A549 (cell line): ENCODE measurements at regions not wholly inside any gene's neighbourhood (a gene's known extent, or its start where the extent isn't known, plus 50 kb on each side); places are given as distances from the start of the nearest gene placed in this dataset.

Source experiments
- ATAC-seq, 2 experiments: fragments of 200-7000 bp in 1 of 2; fragments of >200 bp in 1 of 2; cut with Nextera tagmentation in 1 of 2; cut with Tn5 transposase in 1 of 2; 3 replicates each; pipeline versions ENCODE4 v1.8.0 to v1.9.1; 2018 to 2020; ENCODE audit warnings: mild to moderate bottlenecking in 1 of 2, moderate library complexity in 1 of 2
- CTCF ChIA-PET: fragments of 300-600 bp; sonication (Branson Sonifier 250); formaldehyde crosslinking; extraction: SDS; loops from one replicate; lab custom pipeline; 2021; ENCODE audit warnings: antibody characterized with exemption, inconsistent platforms; lab: Yijun Ruan, JAX
- POLR2A ChIA-PET: fragments of 350-600 bp; formaldehyde crosslinking; extraction: SDS; loops from one replicate; lab custom pipeline; 2021; ENCODE audit warnings: antibody characterized with exemption, inconsistent platforms; lab: Yijun Ruan, JAX
- DNase-seq, 2 experiments: peaks; one replicate each; pipeline versions ENCODE4 v3.0.0 to v3.0.0-alpha.2; 2011 to 2016; ENCODE audit warnings: low read depth in 1 of 2, low spot score in 1 of 2
- FAIRE-seq: peaks from 2 replicates; lab custom pipeline; 2011; peaks lifted over from hg19 to GRCh38; lab: Jason Lieb, UNC
- H3K27ac ChIP-seq, 2 experiments: fragments of >200 bp; sonication (Bioruptor Twin); formaldehyde crosslinking; 3 replicates each; pipeline ENCODE4 v1.5.1; 2016 to 2017
- H3K4me1 ChIP-seq: fragments of >200 bp; sonication (Bioruptor Twin); formaldehyde crosslinking; 3 replicates; pipeline ENCODE4 v1.6.1; 2016
- H3K4me2 ChIP-seq: fragments of >200 bp; sonication (Bioruptor Twin); formaldehyde crosslinking; 3 replicates; pipeline ENCODE4 v1.6.1; 2016
- H3K4me3 ChIP-seq: fragments of >200 bp; sonication (Bioruptor Twin); formaldehyde crosslinking; 3 replicates; pipeline ENCODE4 v1.5.1; 2016
- H3K9me3 ChIP-seq: fragments of >200 bp; sonication (Bioruptor Twin); formaldehyde crosslinking; 3 replicates; pipeline ENCODE4 v1.6.1; 2016
- ATOH8 ChIP-seq: fragments of 250-450 bp; sonication (Bioruptor Pico); IDR thresholded peaks from 2 replicates; pipeline ENCODE4 v1.5.0; 2020; ENCODE audit warnings: low read depth, mild to moderate bottlenecking, moderate library complexity
- BCL3 ChIP-seq: fragments of >200 bp; sonication (Bioruptor Twin); formaldehyde crosslinking; IDR thresholded peaks from 3 replicates; pipeline ENCODE4 v1.6.1; 2016
- BHLHE40 ChIP-seq: IDR thresholded peaks from 2 replicates; pipeline ENCODE4 v1.6.1; 2012; ENCODE audit warnings: low read depth, low read length, inconsistent platforms
- CBX8 ChIP-seq: fragments of 200-600 bp; sonication (generic); IDR thresholded peaks from 2 replicates; pipeline ENCODE4 v1.6.1; 2016
- CHD2 ChIP-seq: fragments of 150-350 bp; IDR thresholded peaks from 2 replicates; pipeline ENCODE4 v1.6.1; 2014; ENCODE audit warnings: low read length; ENCODE audit not compliant: partially characterized antibody
- CHD4 ChIP-seq: fragments of 200-600 bp; sonication (generic); IDR thresholded peaks from 2 replicates; pipeline ENCODE4 v1.6.1; 2016; ENCODE audit warnings: antibody characterized with exemption, mild to moderate bottlenecking, borderline replicate concordance
- E2F6 ChIP-seq: IDR thresholded peaks from 2 replicates; pipeline ENCODE4 v1.6.1; 2012; ENCODE audit warnings: low read depth, borderline replicate concordance
- EP300 ChIP-seq, 2 experiments: fragments of >200 bp; sonication (Bioruptor Twin); formaldehyde crosslinking; IDR thresholded peaks; 2 replicates in 1 of 2; 3 replicates in 1 of 2; pipeline ENCODE4 v1.6.1; 2016 to 2017
- FOSB ChIP-seq: fragments of 250-450 bp; sonication (Bioruptor Pico); IDR thresholded peaks from 2 replicates; pipeline ENCODE4 v1.5.0; 2020; ENCODE audit warnings: mild to moderate bottlenecking, moderate library complexity
- FOSL2 ChIP-seq, 2 experiments: fragments of 450-650 bp in 1 of 2; fragments of >200 bp in 1 of 2; sonication (Bioruptor Twin) in 1 of 2; formaldehyde crosslinking; IDR thresholded peaks; 2 replicates each; pipeline versions ENCODE4 v1.5.0 to v1.6.1; 2016 to 2020; ENCODE audit warnings: mild to moderate bottlenecking in 1 of 2, moderate library complexity in 1 of 2
- GATA3 ChIP-seq: IDR thresholded peaks from 2 replicates; pipeline ENCODE4 v1.6.1; 2012; ENCODE audit warnings: borderline replicate concordance
- HES2 ChIP-seq: fragments of >200 bp; sonication (Bioruptor Twin); formaldehyde crosslinking; IDR thresholded peaks from 2 replicates; pipeline ENCODE4 v1.6.1; 2016
- HOXB13 ChIP-seq: fragments of 250-450 bp; sonication (Bioruptor Pico); IDR thresholded peaks from 2 replicates; pipeline ENCODE4 v1.5.0; 2020; ENCODE audit warnings: low read depth, mild to moderate bottlenecking, moderate library complexity
- JUNB ChIP-seq: fragments of >200 bp; sonication (Bioruptor Twin); formaldehyde crosslinking; IDR thresholded peaks from 2 replicates; pipeline ENCODE4 v1.6.1; 2016
- KDM5A ChIP-seq: fragments of 200-600 bp; sonication (generic); IDR thresholded peaks from 2 replicates; pipeline ENCODE4 v1.6.1; 2016; ENCODE audit warnings: antibody characterized with exemption, mild to moderate bottlenecking
- MAFK ChIP-seq: fragments of 450-650 bp; IDR thresholded peaks from 2 replicates; pipeline ENCODE4 v1.6.1; 2014; ENCODE audit not compliant: partially characterized antibody
- MAZ ChIP-seq: fragments of 150-350 bp; IDR thresholded peaks from 2 replicates; pipeline ENCODE4 v1.6.1; 2014; ENCODE audit warnings: antibody characterized with exemption, low read depth, low read length, borderline replicate concordance
- NFE2L2 ChIP-seq: fragments of 150-350 bp; conservative IDR thresholded peaks from 2 replicates; pipeline ENCODE4 v1.6.1; 2014; ENCODE audit warnings: low read length
- PHF8 ChIP-seq: fragments of 200-600 bp; sonication (generic); IDR thresholded peaks from 2 replicates; pipeline ENCODE4 v1.6.1; 2016; ENCODE audit warnings: low read depth, mild to moderate bottlenecking, antibody characterized with exemption, moderate library complexity, borderline replicate concordance
- POLR2AphosphoS2 ChIP-seq: conservative IDR thresholded peaks from 2 replicates; pipeline ENCODE4 v1.6.1; 2012; ENCODE audit warnings: low read length, improper control_type of control experiment, inconsistent platforms
- RCOR1 ChIP-seq: fragments of 150-350 bp; IDR thresholded peaks from 2 replicates; pipeline ENCODE4 v1.6.1; 2014; ENCODE audit warnings: antibody characterized with exemption, low read length, low read depth
- SREBF2 ChIP-seq: fragments of 450-650 bp; IDR thresholded peaks from 2 replicates; pipeline ENCODE4 v1.6.1; 2014; ENCODE audit warnings: mild to moderate bottlenecking, moderate library complexity
- USF2 ChIP-seq: fragments of 450-650 bp; IDR thresholded peaks from 2 replicates; pipeline ENCODE4 v1.6.1; 2014; ENCODE audit warnings: antibody characterized with exemption
- ZC3H11A ChIP-seq: fragments of 450-650 bp; IDR thresholded peaks from 2 replicates; pipeline ENCODE4 v1.6.1; 2014; ENCODE audit warnings: antibody characterized with exemption, mild to moderate bottlenecking
- ZFP36 ChIP-seq: fragments of 450-650 bp; IDR thresholded peaks from 2 replicates; pipeline ENCODE4 v1.6.1; 2014; ENCODE audit warnings: borderline replicate concordance; ENCODE audit not compliant: partially characterized antibody
- ZSCAN20 ChIP-seq: fragments of 250-450 bp; sonication (Bioruptor Pico); IDR thresholded peaks from 2 replicates; pipeline ENCODE4 v1.8.0; 2022; ENCODE audit warnings: mild to moderate bottlenecking, moderate library complexity
- WGBS: methylation state at CpG from one replicate; pipeline ENCODE4 v1.1.6; 2017; ENCODE audit errors: missing lambda C conversion rate; 5-methylcytosine and 5-hydroxymethylcytosine counted together

GRCh38 chr3:54071601-54072000 is 50.8 kb upstream of the CACNA2D3 start:
- POLR2A ChIA-PET, result no interaction called here
- FAIRE-seq, result no peak

GRCh38 chr3:54069961-54070360 is 52.4 kb upstream of the CACNA2D3 start:
- WGBS, result 26% methylated on average over 2 of the region's 2 CpGs
- Histone ChIP-seq H3K4me3 (no peak overlapping the region), H3K4me2 (no peak overlapping the region), H3K4me1 (no peaks in the 10 kb centered on the region), H3K27ac (no peak overlapping the region), H3K9me3 (no peaks in the 10 kb centered on the region)
- no peak for TF ChIP-seq CHD4
- no peak for TF ChIP-seq CBX8
- TF ChIP-seq GATA3, result no peak
- no peak for TF ChIP-seq HES2
- no peak for TF ChIP-seq ATOH8 (CRISPR knock-in tag)
- TF ChIP-seq ZC3H11A, result no peak
- TF ChIP-seq MAZ, result no peak
- no peak for TF ChIP-seq NFE2L2
- no peak for TF ChIP-seq EP300 (IDR thresholded peaks at IDR 0.05)
- TF ChIP-seq BHLHE40, result no peak
- no peak for TF ChIP-seq FOSB
- TF ChIP-seq RCOR1, result no peak
- no peak for TF ChIP-seq PHF8
- no peak for TF ChIP-seq BCL3
- no peak for TF ChIP-seq MAFK
- TF ChIP-seq HOXB13 (CRISPR knock-in tag), result no peak
- no peak for TF ChIP-seq ZSCAN20
- TF ChIP-seq ZFP36, result no peak
- no peak for TF ChIP-seq KDM5A
- TF ChIP-seq CHD2, result no peak
- ChIA-PET POLR2A (no interaction called here), CTCF (no interaction called here)
- DNase-seq, result no peak
- ATAC-seq, result no peak
- FAIRE-seq, result no peak

More at GRCh38 chr3:54071601-54072000, 50.8 kb upstream of the CACNA2D3 start:
- ATAC-seq (no peak), DNase-seq (no peak)
- TF ChIP-seq POLR2AphosphoS2 (no peak), E2F6 (no peak), FOSL2 (IDR thresholded peaks at IDR 0.05) (no peak), FOSL2 (CRISPR knock-in tag; IDR thresholded peaks at IDR 0.05) (no peak), USF2 (no peak), SREBF2 (no peak), JUNB (no peak)
- WGBS, result 20% methylated on average over 6 of the region's 6 CpGs
- Histone ChIP-seq H3K4me2 (no peak overlapping the region), H3K4me1 (no peaks in the 10 kb centered on the region), H3K9me3 (no peaks in the 10 kb centered on the region), H3K27ac (no peak overlapping the region), H3K4me3 (no peak overlapping the region)
- CTCF ChIA-PET, result no interaction called here
